GM18858 (cell line): ENCODE measurements at regions not wholly inside any gene's neighbourhood (a gene's known extent, or its start where the extent isn't known, plus 50 kb on each side); places are given as distances from the start of the nearest gene placed in this dataset.
A peak's percentile ranks its signal among the peaks of the same experiment; 100 is the strongest.

Experiments
- ATAC-seq: cut with Tn5 transposase; IDR thresholded peaks from one replicate; pipeline ENCODE4 v1.9.1; 2021; ENCODE audit not compliant: unreplicated experiment

GRCh38 chr4:152029631-152030030 is 268.8 kb upstream of the GATB start:
- no peak for ATAC-seq

GRCh38 chr4:152028131-152028530 is 267.3 kb upstream of the GATB start:
- ATAC-seq: no peak

- no peak for ATAC-seq
Observed at GRCh38 chr4:152024881-152025280, 264.1 kb upstream of the GATB start.

- no peak for ATAC-seq
Observed at GRCh38 chr4:152023674-152024073, 262.9 kb upstream of the GATB start.

GRCh38 chr4:152022543-152022942 is 261.7 kb upstream of the GATB start:
- ATAC-seq: no peak

- no peak for ATAC-seq
Observed at GRCh38 chr4:152021788-152022438, 261.1 kb upstream of the GATB start.

GRCh38 chr4:152020073-152020472 is 259.3 kb upstream of the GATB start:
- no peak for ATAC-seq

- no peak for ATAC-seq
Observed at GRCh38 chr4:152016303-152016620, 255.5 kb upstream of the GATB start.

- no peak for ATAC-seq
Observed at GRCh38 chr4:152015597-152016302, 254.9 kb upstream of the GATB start.

GRCh38 chr4:152014280-152014679 is 253.5 kb upstream of the GATB start:
- ATAC-seq: peak; percentile 91

- no peak for ATAC-seq
Observed at GRCh38 chr4:152011469-152011868, 250.7 kb upstream of the GATB start.

GRCh38 chr4:152010710-152011079 is 249.9 kb upstream of the GATB start:
- no peak for ATAC-seq

GRCh38 chr4:152009983-152010709 is 249.3 kb upstream of the GATB start:
- no peak for ATAC-seq

GRCh38 chr4:152009031-152009670 is 248.3 kb upstream of the GATB start:
- no peak for ATAC-seq

GRCh38 chr4:152007111-152007510 is 246.3 kb upstream of the GATB start:
- no peak for ATAC-seq

GRCh38 chr4:152004801-152005200 is 244.0 kb upstream of the GATB start:
- ATAC-seq: no peak

- no peak for ATAC-seq
Observed at GRCh38 chr4:152000518-152000917, 239.7 kb upstream of the GATB start.

GRCh38 chr4:151998723-151999122 is 237.9 kb upstream of the GATB start:
- no peak for ATAC-seq

- ATAC-seq: no peak
Observed at GRCh38 chr4:151997461-151997860, 236.7 kb upstream of the GATB start.

GRCh38 chr4:151994429-151994828 is 233.6 kb upstream of the GATB start:
- ATAC-seq: no peak

GRCh38 chr4:151993521-151993920 is 232.7 kb upstream of the GATB start:
- no peak for ATAC-seq
